H9 (cell line): ENCODE measurements at regions not wholly inside any gene's neighbourhood (a gene's known extent, or its start where the extent isn't known, plus 50 kb on each side); places are given as distances from the start of the nearest gene placed in this dataset.

Experiments
- DNase-seq: peaks from one replicate; pipeline ENCODE4 v3.0.0-alpha.2; 2017
- H2AFZ ChIP-seq: one replicate; pipeline ENCODE4 v1.6.1; 2013; ENCODE audit warnings: mild to moderate bottlenecking, low read length, control low read depth, moderate library complexity
- H2AK5ac ChIP-seq: 2 replicates; pipeline ENCODE4 v1.6.1; 2013; ENCODE audit warnings: low read length, control low read depth, mixed read lengths; ENCODE audit not compliant: insufficient read length
- H2BK120ac ChIP-seq: one replicate; pipeline ENCODE4 v1.6.1; 2013; ENCODE audit warnings: low read depth, mild to moderate bottlenecking, low read length, control low read depth, inconsistent platforms; ENCODE audit not compliant: poor library complexity, severe bottlenecking
- H2BK12ac ChIP-seq: 2 replicates; pipeline ENCODE4 v1.6.1; 2013; ENCODE audit warnings: low read length, control low read depth, mixed read lengths, low read depth; ENCODE audit not compliant: insufficient read length
- H2BK15ac ChIP-seq: 2 replicates; pipeline ENCODE4 v1.6.1; 2013; ENCODE audit warnings: low read depth, low read length, control low read depth
- H2BK20ac ChIP-seq: one replicate; pipeline ENCODE4 v1.6.1; 2013; ENCODE audit warnings: low read depth, mild to moderate bottlenecking, low read length, control low read depth, inconsistent platforms; ENCODE audit not compliant: poor library complexity, severe bottlenecking
- H2BK5ac ChIP-seq: 2 replicates; pipeline ENCODE4 v1.6.1; 2013; ENCODE audit warnings: low read length, control low read depth, mixed read lengths; ENCODE audit not compliant: insufficient read length
- H3K14ac ChIP-seq: 2 replicates; pipeline ENCODE4 v1.6.1; 2013; ENCODE audit warnings: low read length, control low read depth; ENCODE audit not compliant: insufficient read depth
- H3K18ac ChIP-seq: 2 replicates; pipeline ENCODE4 v1.6.1; 2013; ENCODE audit warnings: low read depth, mild to moderate bottlenecking, mixed read lengths, low read length, control low read depth; ENCODE audit not compliant: insufficient read length
- H3K23ac ChIP-seq: 2 replicates; pipeline ENCODE4 v1.6.1; 2013; ENCODE audit warnings: low read length, control low read depth, mixed read lengths, low read depth; ENCODE audit not compliant: insufficient read length
- H3K23me2 ChIP-seq: 2 replicates; pipeline ENCODE4 v1.6.1; 2013; ENCODE audit warnings: low read depth, mild to moderate bottlenecking, mixed read lengths, low read length, control low read depth; ENCODE audit not compliant: insufficient read length, poor library complexity, severe bottlenecking
- H3K27ac ChIP-seq: 2 replicates; pipeline ENCODE4 v1.5.1; 2013; ENCODE audit warnings: low read length, control low read depth, mixed read lengths, low read depth; ENCODE audit not compliant: insufficient read length
- H3K27me3 ChIP-seq: 2 replicates; pipeline ENCODE4 v1.6.1; 2013; ENCODE audit warnings: low read length, control low read depth, inconsistent platforms; ENCODE audit not compliant: insufficient read depth
- H3K4ac ChIP-seq: 2 replicates; pipeline ENCODE4 v1.6.1; 2013; ENCODE audit warnings: low read depth, mild to moderate bottlenecking, control low read depth, inconsistent platforms, low read length, moderate library complexity
- H3K4me1 ChIP-seq: 2 replicates; pipeline ENCODE4 v1.6.1; 2013; ENCODE audit warnings: low read length, control low read depth, inconsistent platforms; ENCODE audit not compliant: insufficient read depth
- H3K4me2 ChIP-seq: 2 replicates; pipeline ENCODE4 v1.6.1; 2013; ENCODE audit warnings: low read length, control low read depth, mixed read lengths; ENCODE audit not compliant: insufficient read length, insufficient read depth
- H3K56ac ChIP-seq: 2 replicates; pipeline ENCODE4 v1.6.1; 2013; ENCODE audit warnings: low read depth, mild to moderate bottlenecking, mixed read lengths, low read length, control low read depth; ENCODE audit not compliant: insufficient read length
- H3K79me1 ChIP-seq: 2 replicates; pipeline ENCODE4 v1.6.1; 2013; ENCODE audit warnings: low read depth, mild to moderate bottlenecking, moderate library complexity, low read length, control low read depth, inconsistent platforms; ENCODE audit not compliant: insufficient read depth, poor library complexity, severe bottlenecking
- H3K79me2 ChIP-seq: 2 replicates; pipeline ENCODE4 v1.6.1; 2013; ENCODE audit warnings: low read length, control low read depth, inconsistent platforms; ENCODE audit not compliant: insufficient read depth
- H3K9ac ChIP-seq: 2 replicates; pipeline ENCODE4 v1.6.1; 2013; ENCODE audit warnings: low read length, control low read depth, mixed read lengths; ENCODE audit not compliant: insufficient read length; ENCODE audit errors: extremely low read depth
- H3K9me3 ChIP-seq: one replicate; pipeline ENCODE4 v1.6.1; 2013; ENCODE audit warnings: low read depth, low read length, inconsistent platforms; ENCODE audit not compliant: control insufficient read depth
- H3T11ph ChIP-seq: one replicate; pipeline ENCODE4 v1.6.1; 2013; ENCODE audit warnings: mild to moderate bottlenecking, low read length, control low read depth, inconsistent platforms
- H4K20me1 ChIP-seq: one replicate; pipeline ENCODE4 v1.6.1; 2013; ENCODE audit not compliant: control insufficient read depth, insufficient read length, insufficient read depth
- H4K5ac ChIP-seq: 2 replicates; pipeline ENCODE4 v1.6.1; 2013; ENCODE audit warnings: low read depth, mild to moderate bottlenecking, mixed read lengths, low read length, control low read depth; ENCODE audit not compliant: insufficient read length
- H4K8ac ChIP-seq: replicated peaks from 2 replicates; pipeline ENCODE4 v1.6.1; 2013; ENCODE audit warnings: low read length, control low read depth, mixed read lengths, low read depth; ENCODE audit not compliant: insufficient read length
- H4K91ac ChIP-seq: 2 replicates; pipeline ENCODE4 v1.6.1; 2013; ENCODE audit warnings: low read depth, mild to moderate bottlenecking, moderate library complexity, mixed read lengths, low read length, control low read depth; ENCODE audit not compliant: insufficient read length
- H3K27ac Mint-ChIP-seq, 3 experiments: 2 replicates in 2 of 3; 3 replicates in 1 of 3; pipeline ENCODE4 v1.8.0; 2020 to 2021; ENCODE audit warnings: mixed read lengths in 3 of 3, mild to moderate bottlenecking in 1 of 3, moderate library complexity in 1 of 3
- H3K27me3 Mint-ChIP-seq: 2 replicates; pipeline ENCODE4 v1.8.0; 2021; ENCODE audit warnings: low read depth, mild to moderate bottlenecking, moderate library complexity, mixed read lengths
- H3K36me3 Mint-ChIP-seq, 3 experiments: 2 replicates in 2 of 3; 3 replicates in 1 of 3; pipeline ENCODE4 v1.8.0; 2020 to 2021; ENCODE audit warnings: low read depth in 3 of 3, mixed read lengths in 3 of 3; ENCODE audit not compliant: insufficient read depth in 1 of 3
- H3K4me1 Mint-ChIP-seq, 2 experiments: 2 replicates each; pipeline ENCODE4 v1.8.0; 2020; ENCODE audit warnings: mixed read lengths in 2 of 2
- H3K4me3 Mint-ChIP-seq, 2 experiments: 2 replicates in 1 of 2; 3 replicates in 1 of 2; pipeline ENCODE4 v1.8.0; 2020 to 2021; ENCODE audit warnings: mild to moderate bottlenecking in 2 of 2, mixed read lengths in 2 of 2, moderate library complexity in 1 of 2
- H3K9me3 Mint-ChIP-seq, 2 experiments: 2 replicates in 1 of 2; 3 replicates in 1 of 2; pipeline ENCODE4 v1.8.0; 2020; ENCODE audit warnings: mild to moderate bottlenecking in 2 of 2, mixed read lengths in 2 of 2, moderate library complexity in 1 of 2
- WGBS: extraction: QIAGEN DNeasy Blood & Tissue Kit; methylation state at CpG from one replicate; pipeline ENCODE4 v1.1.7; 2013; ENCODE audit warnings: missing lambda C conversion rate, low lambda C conversion rate, mixed read lengths; ENCODE audit not compliant: insufficient read length; ENCODE audit errors: extremely low coverage; 5-methylcytosine and 5-hydroxymethylcytosine counted together
- TF ChIP-seq, protein P1 (sequence below): fragments of 200-600 bp; sonication (generic); conservative IDR thresholded peaks from 3 replicates; pipeline ENCODE4 v1.8.0; 2021; ENCODE audit warnings: antibody characterized with exemption, mild to moderate bottlenecking

DNA sequence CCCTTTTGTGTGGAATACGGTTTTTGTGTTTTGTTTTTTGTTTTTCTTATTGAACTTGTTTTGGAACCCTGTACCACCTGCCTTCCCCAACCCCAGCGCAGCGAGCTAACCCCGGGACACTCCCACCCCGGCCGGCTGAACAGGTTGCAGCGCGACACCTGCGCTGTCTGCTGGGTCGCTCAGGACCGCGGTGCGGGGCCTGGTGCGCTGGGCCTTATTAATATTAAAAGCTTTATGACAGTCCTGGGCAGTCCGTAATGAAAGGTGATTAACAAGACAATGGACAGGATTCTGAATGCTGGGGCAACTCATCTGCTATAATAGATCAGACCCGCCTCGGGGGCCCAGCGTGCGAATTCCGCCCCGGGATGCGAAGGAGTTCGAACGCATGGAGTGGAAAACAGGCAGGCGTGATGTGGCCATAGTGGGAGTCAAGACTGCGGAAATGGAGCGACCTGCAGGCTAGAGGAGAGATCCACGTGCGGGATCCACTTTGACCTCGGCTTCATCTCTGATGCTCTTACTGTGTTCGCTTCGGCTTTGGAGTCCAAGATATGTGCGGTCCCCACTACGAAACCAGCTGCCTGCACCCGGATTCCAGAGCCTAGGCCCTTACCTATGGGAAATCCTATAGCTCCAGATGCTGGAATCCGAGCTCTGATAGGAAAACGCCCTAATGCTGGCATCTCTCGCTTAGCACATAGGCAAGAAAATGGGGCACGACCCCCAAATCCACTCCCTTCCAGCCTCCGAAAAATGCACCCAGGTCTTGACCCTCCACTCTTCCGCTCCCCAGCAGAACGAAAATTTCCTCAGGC is 69.0 kb upstream of the TMEM33 start:
- Histone ChIP-seq H2BK20ac (no peak overlapping the region), H2AK5ac (no peak overlapping the region), H4K91ac (no peak overlapping the region), H2BK5ac (no peak overlapping the region), H2BK120ac (no peak overlapping the region), H3K56ac (no peak overlapping the region), H3K27ac (no peak overlapping the region), H4K5ac (no peak overlapping the region), H3K9ac (no peak overlapping the region), H4K20me1 (no peaks in the 10 kb centered on the region), H3K4me1 (no peaks in the 10 kb centered on the region; the same call in 1 of the 2 replicates), H2BK15ac (no peak overlapping the region), H3K23me2 (no peaks in the 10 kb centered on the region), H3K27me3 (peaks cover 55% of the 10 kb centered on the region), H3K79me2 (no peaks in the 10 kb centered on the region), H3K18ac (no peak overlapping the region), H3K23ac (no peak overlapping the region), H3K4me2 (peak overlapping the region; percentile 15), H4K8ac (no peak overlapping the region), H3K79me1 (no peaks in the 10 kb centered on the region), H3K4ac (no peak overlapping the region), H3T11ph (no peak overlapping the region), H3K14ac (no peak overlapping the region), H2AFZ (no peak overlapping the region), H3K9me3 (no peaks in the 10 kb centered on the region), H2BK12ac (no peak overlapping the region)
- TF ChIP-seq, protein P1, sequence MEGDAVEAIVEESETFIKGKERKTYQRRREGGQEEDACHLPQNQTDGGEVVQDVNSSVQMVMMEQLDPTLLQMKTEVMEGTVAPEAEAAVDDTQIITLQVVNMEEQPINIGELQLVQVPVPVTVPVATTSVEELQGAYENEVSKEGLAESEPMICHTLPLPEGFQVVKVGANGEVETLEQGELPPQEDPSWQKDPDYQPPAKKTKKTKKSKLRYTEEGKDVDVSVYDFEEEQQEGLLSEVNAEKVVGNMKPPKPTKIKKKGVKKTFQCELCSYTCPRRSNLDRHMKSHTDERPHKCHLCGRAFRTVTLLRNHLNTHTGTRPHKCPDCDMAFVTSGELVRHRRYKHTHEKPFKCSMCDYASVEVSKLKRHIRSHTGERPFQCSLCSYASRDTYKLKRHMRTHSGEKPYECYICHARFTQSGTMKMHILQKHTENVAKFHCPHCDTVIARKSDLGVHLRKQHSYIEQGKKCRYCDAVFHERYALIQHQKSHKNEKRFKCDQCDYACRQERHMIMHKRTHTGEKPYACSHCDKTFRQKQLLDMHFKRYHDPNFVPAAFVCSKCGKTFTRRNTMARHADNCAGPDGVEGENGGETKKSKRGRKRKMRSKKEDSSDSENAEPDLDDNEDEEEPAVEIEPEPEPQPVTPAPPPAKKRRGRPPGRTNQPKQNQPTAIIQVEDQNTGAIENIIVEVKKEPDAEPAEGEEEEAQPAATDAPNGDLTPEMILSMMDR = no peak
- H3K27ac Mint-ChIP-seq = no peak overlapping the region
- H3K4me3 Mint-ChIP-seq = peak overlapping the region; percentile 27 to 74
- no peaks in the 10 kb centered on the region; a peak in 2 of 5 replicates for H3K9me3 Mint-ChIP-seq
- peaks cover 31 to 38% of the 10 kb centered on the region in 2 experiments for H3K4me1 Mint-ChIP-seq
- H3K27me3 Mint-ChIP-seq = peaks cover 95% of the 10 kb centered on the region
- no peaks in the 10 kb centered on the region for H3K36me3 Mint-ChIP-seq
- DNase-seq = peak; percentile 37
- no CpG with 5 or more reads among the region's 42 CpGs for whole genome bisulfite sequencing
